ENCODE measurements at regions not wholly inside any gene's neighbourhood (a gene's known extent, or its start where the extent isn't known, plus 50 kb on each side); places are given as distances from the start of the nearest gene placed in this dataset.

DNA sequence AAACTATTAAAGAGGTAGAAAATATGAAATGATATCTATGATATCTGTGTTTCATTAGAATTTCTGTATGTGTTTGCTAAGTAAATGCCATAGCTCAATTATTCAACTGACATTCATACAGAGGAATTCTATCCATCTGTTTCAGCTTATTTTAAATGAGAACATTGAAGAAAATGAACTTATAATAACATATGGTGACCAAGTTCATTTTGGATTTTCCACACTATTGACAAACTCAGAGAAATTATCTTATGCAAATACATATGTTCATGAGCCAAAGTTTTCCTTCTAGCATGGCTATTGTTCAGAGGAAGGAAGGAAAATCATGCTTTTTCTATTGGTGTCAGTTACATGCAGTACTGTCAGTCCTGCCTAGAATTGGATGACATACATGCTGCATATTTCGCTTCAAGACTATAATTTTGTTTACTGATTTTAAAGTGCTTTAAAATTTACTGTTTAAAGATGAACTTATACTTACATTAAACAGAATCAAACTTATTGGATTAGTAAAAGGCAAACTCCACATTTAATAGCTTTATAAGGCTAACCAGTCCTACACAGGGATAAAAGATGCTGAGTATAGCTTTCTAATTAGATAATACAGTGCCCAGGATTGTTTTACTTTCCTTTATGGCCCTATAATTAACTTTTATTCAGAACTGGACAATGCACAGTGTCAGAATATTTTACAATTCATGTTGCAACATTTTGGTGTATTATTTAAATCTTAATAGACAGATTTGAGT is 646.2 kb downstream of the TRAM1L1 start:
- H3K4me2 ChIP-seq (ENCODE audit: low read depth, low read length) = no peak overlapping the region
- no peak overlapping the region for H3K56ac ChIP-seq (ENCODE audit: extremely low read depth, insufficient read depth, low read length)
- no peak overlapping the region for H3K14ac ChIP-seq (replicated peaks; ENCODE audit: low read depth, low read length)
- H3K9me1 ChIP-seq (ENCODE audit: insufficient read depth, low read length) = no peaks in the 10 kb centered on the region
- H4K20me1 ChIP-seq (ENCODE audit: insufficient read depth, low read length) = no peaks in the 10 kb centered on the region
- no peak overlapping the region for H3K4me3 ChIP-seq (ENCODE audit: insufficient read depth, low read depth, low read length)
- no CpG with 5 or more reads among the region's 1 CpG for WGBS, 2 experiments (ENCODE audit: extremely low coverage in 2 of 2, insufficient read length in 1 of 2)
- DNase-seq (no peak), ATAC-seq (ENCODE audit: low read depth) (no peak)
- no peak overlapping the region for H2BK20ac ChIP-seq (ENCODE audit: low read depth, low read length)
- H2AK9ac ChIP-seq (replicated peaks; ENCODE audit: low read depth, low read length, poor library complexity) = no peak overlapping the region
- H3K9me3 ChIP-seq (ENCODE audit: control insufficient read depth, insufficient read depth, low read length) = no peaks in the 10 kb centered on the region
- no peak overlapping the region for H2AK5ac ChIP-seq (ENCODE audit: low read depth, low read length)
- in situ Hi-C loops (cut with MboI; ENCODE audit: low sequenced_read_pairs) (no loop called here), dilution Hi-C loops (cut with HindIII; ENCODE audit: low sequenced_read_pairs, unreplicated experiment) (no loop called here), intact Hi-C loops (cut with micrococcal nuclease) (no loop called here)
- H3K23ac ChIP-seq (ENCODE audit: low read depth, low read length) = no peak overlapping the region
- no peaks in the 10 kb centered on the region for H3K27me3 ChIP-seq (ENCODE audit: control insufficient read depth, insufficient read depth, low read length)
- no peak overlapping the region for H3K18ac ChIP-seq (ENCODE audit: low read depth, low read length)
- H4K91ac ChIP-seq (ENCODE audit: insufficient read depth, low read depth, low read length) = no peak overlapping the region
- H3K79me1 ChIP-seq (ENCODE audit: low read depth in 1 of 2, low read length in 2 of 2) = no peaks in the 10 kb centered on the region
- no peaks in the 10 kb centered on the region for H3K4me1 ChIP-seq (ENCODE audit: control insufficient read depth, insufficient read depth, low read length)
- no peak overlapping the region for H2BK5ac ChIP-seq (ENCODE audit: low read depth, low read length, poor library complexity, severe bottlenecking)
- no peak overlapping the region for H3K4ac ChIP-seq (ENCODE audit: low read depth, low read length)
- CTCF ChIA-PET = no interaction called here
- POLR2A ChIA-PET (ENCODE audit: unreplicated experiment) = no interaction called here
- TF ChIP-seq MAFK (IDR thresholded peaks at IDR 0.05; ENCODE audit: low read depth, low read length) = no peak
- TF ChIP-seq RFX5 (IDR thresholded peaks at IDR 0.05; ENCODE audit: low read depth, low read length) = no peak
- TF ChIP-seq BHLHE40 (IDR thresholded peaks at IDR 0.05; ENCODE audit: low read depth, low read length) = no peak
- no peak for TF ChIP-seq RCOR1 (IDR thresholded peaks at IDR 0.05; ENCODE audit: insufficient replicate concordance, low read length)
- TF ChIP-seq MAZ (IDR thresholded peaks at IDR 0.05; ENCODE audit: borderline replicate concordance, low read depth, low read length) = no peak
- no peak for TF ChIP-seq MXI1 (IDR thresholded peaks at IDR 0.05; ENCODE audit: borderline replicate concordance, low read depth, low read length)
- TF ChIP-seq, protein P1, sequence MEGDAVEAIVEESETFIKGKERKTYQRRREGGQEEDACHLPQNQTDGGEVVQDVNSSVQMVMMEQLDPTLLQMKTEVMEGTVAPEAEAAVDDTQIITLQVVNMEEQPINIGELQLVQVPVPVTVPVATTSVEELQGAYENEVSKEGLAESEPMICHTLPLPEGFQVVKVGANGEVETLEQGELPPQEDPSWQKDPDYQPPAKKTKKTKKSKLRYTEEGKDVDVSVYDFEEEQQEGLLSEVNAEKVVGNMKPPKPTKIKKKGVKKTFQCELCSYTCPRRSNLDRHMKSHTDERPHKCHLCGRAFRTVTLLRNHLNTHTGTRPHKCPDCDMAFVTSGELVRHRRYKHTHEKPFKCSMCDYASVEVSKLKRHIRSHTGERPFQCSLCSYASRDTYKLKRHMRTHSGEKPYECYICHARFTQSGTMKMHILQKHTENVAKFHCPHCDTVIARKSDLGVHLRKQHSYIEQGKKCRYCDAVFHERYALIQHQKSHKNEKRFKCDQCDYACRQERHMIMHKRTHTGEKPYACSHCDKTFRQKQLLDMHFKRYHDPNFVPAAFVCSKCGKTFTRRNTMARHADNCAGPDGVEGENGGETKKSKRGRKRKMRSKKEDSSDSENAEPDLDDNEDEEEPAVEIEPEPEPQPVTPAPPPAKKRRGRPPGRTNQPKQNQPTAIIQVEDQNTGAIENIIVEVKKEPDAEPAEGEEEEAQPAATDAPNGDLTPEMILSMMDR (conservative IDR thresholded peaks at IDR 0.05; ENCODE audit: low read depth, low read length) = no peak
- no peak for TF ChIP-seq CEBPB (IDR thresholded peaks at IDR 0.05; ENCODE audit: low read depth, low read length)
- no peak for TF ChIP-seq CHD1 (IDR thresholded peaks at IDR 0.05; ENCODE audit: low read depth, low read length)
- TF ChIP-seq FOS (IDR thresholded peaks at IDR 0.05; ENCODE audit: low read depth, low read length) = no peak
- TF ChIP-seq, protein P2, sequence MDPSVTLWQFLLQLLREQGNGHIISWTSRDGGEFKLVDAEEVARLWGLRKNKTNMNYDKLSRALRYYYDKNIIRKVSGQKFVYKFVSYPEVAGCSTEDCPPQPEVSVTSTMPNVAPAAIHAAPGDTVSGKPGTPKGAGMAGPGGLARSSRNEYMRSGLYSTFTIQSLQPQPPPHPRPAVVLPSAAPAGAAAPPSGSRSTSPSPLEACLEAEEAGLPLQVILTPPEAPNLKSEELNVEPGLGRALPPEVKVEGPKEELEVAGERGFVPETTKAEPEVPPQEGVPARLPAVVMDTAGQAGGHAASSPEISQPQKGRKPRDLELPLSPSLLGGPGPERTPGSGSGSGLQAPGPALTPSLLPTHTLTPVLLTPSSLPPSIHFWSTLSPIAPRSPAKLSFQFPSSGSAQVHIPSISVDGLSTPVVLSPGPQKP (IDR thresholded peaks at IDR 0.05; ENCODE audit: borderline replicate concordance, low read depth, low read length) = no peak
- TF ChIP-seq NFE2L2 (IDR thresholded peaks at IDR 0.05; ENCODE audit: low read depth, low read length) = no peak
- TF ChIP-seq, protein P3, sequence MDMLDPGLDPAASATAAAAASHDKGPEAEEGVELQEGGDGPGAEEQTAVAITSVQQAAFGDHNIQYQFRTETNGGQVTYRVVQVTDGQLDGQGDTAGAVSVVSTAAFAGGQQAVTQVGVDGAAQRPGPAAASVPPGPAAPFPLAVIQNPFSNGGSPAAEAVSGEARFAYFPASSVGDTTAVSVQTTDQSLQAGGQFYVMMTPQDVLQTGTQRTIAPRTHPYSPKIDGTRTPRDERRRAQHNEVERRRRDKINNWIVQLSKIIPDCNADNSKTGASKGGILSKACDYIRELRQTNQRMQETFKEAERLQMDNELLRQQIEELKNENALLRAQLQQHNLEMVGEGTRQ (IDR thresholded peaks at IDR 0.05; ENCODE audit: low read depth, low read length) = no peak
- no peak for TF ChIP-seq SMC3 (IDR thresholded peaks at IDR 0.05; ENCODE audit: low read depth, low read length)
- no peak for TF ChIP-seq POLR2A (IDR thresholded peaks at IDR 0.05; ENCODE audit: low read depth, low read length)
- no peak for TF ChIP-seq RAD21 (IDR thresholded peaks at IDR 0.05; ENCODE audit: low read length)
- no peak overlapping the region for H2BK15ac ChIP-seq (ENCODE audit: low read depth, low read length)
- no peak overlapping the region for H4K5ac ChIP-seq (ENCODE audit: low read depth, low read length)
- H3K27ac ChIP-seq (ENCODE audit: insufficient read depth, low read length) = no peak overlapping the region
- no TSS peak for BruUV-seq (replicated peaks)
- H2AFZ ChIP-seq (replicated peaks; ENCODE audit: low read length, poor library complexity) = no peak overlapping the region
- H2BK120ac ChIP-seq (ENCODE audit: low read depth, low read length) = no peak overlapping the region
- no peak overlapping the region for H3K9ac ChIP-seq (ENCODE audit: low read depth, low read length)
- H4K8ac ChIP-seq (ENCODE audit: low read depth in 2 of 2, low read length in 2 of 2) = no peak overlapping the region
- H3K36me3 ChIP-seq (ENCODE audit: control insufficient read depth, insufficient read depth, low read length) = no peaks in the 10 kb centered on the region

Data from IMR-90 (cell line).